Neural crest cell (in vitro differentiated cells): ENCODE measurements at regions not wholly inside any gene's neighbourhood (a gene's known extent, or its start where the extent isn't known, plus 50 kb on each side); places are given as distances from the start of the nearest gene placed in this dataset.

ENCODE experiments used
- DNase-seq: peaks from one replicate; pipeline ENCODE4 v3.0.0; 2021; ENCODE audit warnings: low read depth, mixed read lengths, low spot score
- H3K27ac Mint-ChIP-seq: one replicate; pipeline ENCODE4 v1.8.0; 2021; ENCODE audit warnings: mild to moderate bottlenecking, mixed read lengths; ENCODE audit not compliant: unreplicated experiment
- H3K27me3 Mint-ChIP-seq: 2 replicates; pipeline ENCODE4 v1.8.0; 2021; ENCODE audit warnings: low read depth, mild to moderate bottlenecking, mixed read lengths
- H3K36me3 Mint-ChIP-seq: 2 replicates; pipeline ENCODE4 v1.8.0; 2021; ENCODE audit warnings: low read depth, mild to moderate bottlenecking, mixed read lengths
- H3K4me1 Mint-ChIP-seq: 2 replicates; pipeline ENCODE4 v1.8.0; 2021; ENCODE audit warnings: mixed read lengths
- H3K4me3 Mint-ChIP-seq: one replicate; pipeline ENCODE4 v1.8.0; 2021; ENCODE audit warnings: mild to moderate bottlenecking, mixed read lengths
- H3K9me3 Mint-ChIP-seq: 2 replicates; pipeline ENCODE4 v1.8.0; 2021; ENCODE audit warnings: mixed read lengths
- CTCF ChIP-seq: fragments of 200-600 bp; sonication (generic); conservative IDR thresholded peaks from 2 replicates; pipeline ENCODE4 v1.5.0; 2021; ENCODE audit warnings: antibody characterized with exemption, mild to moderate bottlenecking

GRCh38 chr16:86442703-86443102 lies 67.6 kb upstream of the FOXF1 start:
- TF ChIP-seq CTCF = no peak
- no peaks in the 10 kb centered on the region for H3K36me3 Mint-ChIP-seq
- peaks cover 28% of the 10 kb centered on the region for H3K27me3 Mint-ChIP-seq
- no peaks in the 10 kb centered on the region for H3K4me1 Mint-ChIP-seq
- DNase-seq = no peak
- no peaks in the 10 kb centered on the region for H3K9me3 Mint-ChIP-seq
- no peak overlapping the region for H3K4me3 Mint-ChIP-seq
- H3K27ac Mint-ChIP-seq = no peak overlapping the region

DNA sequence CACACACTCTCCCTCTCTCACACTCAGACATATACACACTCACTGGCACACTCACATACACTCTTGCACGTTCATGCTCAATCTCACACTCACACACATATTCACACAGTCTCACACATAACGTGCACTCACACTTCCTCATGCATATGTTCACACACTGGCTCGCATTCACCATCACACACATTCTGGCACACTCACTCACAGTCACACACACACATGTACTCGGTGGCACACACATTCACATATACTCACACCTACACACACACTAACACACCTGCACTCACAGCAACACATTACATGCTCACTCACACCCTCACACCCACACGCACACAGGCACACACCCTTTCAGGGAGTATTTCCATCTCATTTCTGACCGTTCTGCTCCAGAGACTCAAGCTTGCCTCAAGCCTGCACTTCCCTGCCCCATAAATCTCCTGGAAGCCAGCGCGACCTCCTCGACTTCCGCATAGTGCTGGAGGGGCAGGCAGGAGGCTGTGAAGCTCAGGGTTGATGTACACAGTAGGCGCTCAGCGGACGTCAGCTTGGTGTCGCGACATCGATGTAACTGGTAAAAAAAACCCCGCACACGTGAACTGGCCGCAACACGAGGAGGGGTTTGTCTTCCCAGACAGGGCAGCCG lies 66.7 kb upstream of the FOXF1 start:
- no peaks in the 10 kb centered on the region for H3K9me3 Mint-ChIP-seq
- H3K27me3 Mint-ChIP-seq = peaks cover 20% of the 10 kb centered on the region
- TF ChIP-seq CTCF = no peak
- no peak for DNase-seq
- H3K27ac Mint-ChIP-seq = peak overlapping the region; percentile 38
- no peaks in the 10 kb centered on the region for H3K36me3 Mint-ChIP-seq
- H3K4me1 Mint-ChIP-seq = no peaks in the 10 kb centered on the region
- H3K4me3 Mint-ChIP-seq = no peak overlapping the region

DNA sequence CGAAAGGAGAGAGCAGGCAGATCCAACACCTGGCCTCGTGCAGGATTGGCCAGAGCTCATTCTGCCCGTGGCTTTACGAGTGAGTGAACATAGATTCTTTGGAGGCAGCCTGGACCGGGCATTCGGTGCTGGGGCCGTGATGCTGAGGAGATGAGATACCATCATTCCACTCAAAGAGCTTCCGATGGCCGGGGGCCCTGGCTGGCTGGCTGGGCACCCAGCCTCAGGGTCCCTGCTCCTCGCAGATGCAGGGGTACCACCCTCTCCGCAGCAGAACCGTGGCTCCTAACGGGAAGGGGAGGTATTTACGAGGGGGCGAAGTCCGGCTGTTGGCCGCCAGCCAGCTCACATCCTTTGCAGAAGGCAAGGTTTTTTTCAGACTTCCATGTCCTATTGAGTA lies 66.1 kb upstream of the FOXF1 start:
- no peaks in the 10 kb centered on the region for H3K36me3 Mint-ChIP-seq
- no peak overlapping the region for H3K4me3 Mint-ChIP-seq
- no peaks in the 10 kb centered on the region for H3K9me3 Mint-ChIP-seq
- no peaks in the 10 kb centered on the region for H3K4me1 Mint-ChIP-seq
- TF ChIP-seq CTCF = no peak
- DNase-seq = no peak
- H3K27me3 Mint-ChIP-seq = peaks cover 16% of the 10 kb centered on the region
- H3K27ac Mint-ChIP-seq = no peak overlapping the region

DNA sequence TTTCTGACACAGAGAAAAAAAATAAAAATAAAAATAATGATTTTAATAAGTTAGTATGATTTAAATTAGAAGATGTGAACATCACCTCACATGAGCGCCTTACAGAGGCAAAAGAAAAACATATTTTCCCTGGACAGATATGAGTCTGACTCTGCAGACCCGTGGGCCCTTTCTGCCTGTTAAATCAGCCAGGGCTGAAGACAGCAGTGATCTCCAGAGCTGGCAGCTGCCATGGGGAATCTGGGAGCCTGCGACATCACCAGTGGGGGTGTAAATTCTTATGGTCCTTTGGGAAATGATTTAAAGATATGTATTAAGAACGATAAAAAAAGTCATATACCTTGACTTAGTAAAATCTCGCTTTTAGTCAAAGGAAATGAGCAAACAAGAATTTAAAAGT lies 65.7 kb upstream of the FOXF1 start:
- Mint-ChIP-seq H3K27ac (no peak overlapping the region), H3K9me3 (no peaks in the 10 kb centered on the region), H3K27me3 (peaks cover 12% of the 10 kb centered on the region), H3K4me3 (no peak overlapping the region), H3K36me3 (no peaks in the 10 kb centered on the region), H3K4me1 (no peaks in the 10 kb centered on the region)
- no peak for TF ChIP-seq CTCF
- DNase-seq = no peak

GRCh38 chr16:86446279-86446678 lies 64.0 kb upstream of the FOXF1 start:
- Mint-ChIP-seq H3K9me3 (no peaks in the 10 kb centered on the region), H3K27me3 (peaks cover 8% of the 10 kb centered on the region), H3K36me3 (no peaks in the 10 kb centered on the region), H3K27ac (no peak overlapping the region), H3K4me3 (no peak overlapping the region), H3K4me1 (no peaks in the 10 kb centered on the region)
- DNase-seq = no peak
- no peak for TF ChIP-seq CTCF
